NT2/D1 (cell line): ENCODE measurements at regions not wholly inside any gene's neighbourhood (a gene's known extent, or its start where the extent isn't known, plus 50 kb on each side); places are given as distances from the start of the nearest gene placed in this dataset.
A peak's percentile ranks its signal among the peaks of the same experiment; 100 is the strongest.
"Not testable (repeated sequence)": the region's sequence is repeated elsewhere in the genome, so short reads cannot be mapped to it uniquely, and the experiment has no call there.

Experiments
- DNase-seq: peaks from one replicate; pipeline ENCODE4 v3.0.0-alpha.2; 2011; ENCODE audit warnings: low read depth, low spot score
- H3K27me3 ChIP-seq: 2 replicates; pipeline ENCODE4 v1.6.0; 2011; ENCODE audit warnings: mild to moderate bottlenecking; ENCODE audit not compliant: insufficient read length, insufficient read depth
- H3K36me3 ChIP-seq: 2 replicates; pipeline ENCODE4 v1.6.1; 2011; ENCODE audit warnings: mild to moderate bottlenecking, low read length, mixed read lengths; ENCODE audit not compliant: insufficient read depth, insufficient read length
- H3K4me1 ChIP-seq: 2 replicates; pipeline ENCODE4 v1.5.1; 2011; ENCODE audit not compliant: insufficient read depth, insufficient read length
- H3K4me3 ChIP-seq: 2 replicates; pipeline ENCODE4 v1.5.1; 2011; ENCODE audit warnings: low read depth; ENCODE audit not compliant: insufficient read length
- H3K9ac ChIP-seq: 2 replicates; pipeline ENCODE4 v1.6.0; 2011; ENCODE audit warnings: low read depth; ENCODE audit not compliant: insufficient read length
- H3K9me3 ChIP-seq: 2 replicates; pipeline ENCODE4 v1.5.1; 2011; ENCODE audit warnings: mild to moderate bottlenecking, low read length; ENCODE audit not compliant: insufficient read depth
- SUZ12 ChIP-seq: IDR thresholded peaks from 2 replicates; pipeline ENCODE4 v1.6.1; 2011; ENCODE audit not compliant: insufficient read length, insufficient read depth; ENCODE audit errors: extremely low read depth
- YY1 ChIP-seq: IDR thresholded peaks from 2 replicates; pipeline ENCODE4 v1.6.1; 2011; ENCODE audit not compliant: insufficient read length, insufficient read depth
- ZNF274 ChIP-seq: IDR thresholded peaks from 2 replicates; pipeline ENCODE4 v1.6.1; 2011; ENCODE audit warnings: mild to moderate bottlenecking, low read depth, low read length

DNA sequence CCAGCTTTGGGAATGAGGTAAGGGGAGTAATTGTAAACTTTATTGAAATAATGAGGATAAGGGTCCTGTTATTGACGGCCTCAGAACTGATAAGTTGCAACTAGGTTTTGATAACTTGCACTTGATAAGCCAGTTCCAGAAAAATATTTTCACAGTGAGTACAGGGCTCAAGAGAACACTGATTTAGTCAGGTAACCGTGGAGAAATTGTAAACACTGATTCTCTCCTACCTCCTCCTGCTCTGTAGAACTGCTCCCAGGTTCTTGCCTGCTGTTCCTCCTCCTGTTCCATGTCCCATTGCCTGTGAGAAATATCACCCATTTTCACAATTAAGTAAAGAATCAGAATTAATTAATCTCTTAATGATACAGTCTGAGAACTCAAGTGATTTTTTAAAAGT is 55.0 kb upstream of the CXXC4 start:
- DNase-seq = no peak
- no peaks in the 10 kb centered on the region for H3K36me3 ChIP-seq
- no peak overlapping the region for H3K9ac ChIP-seq
- H3K9me3 ChIP-seq = no peaks in the 10 kb centered on the region
- no peak overlapping the region for H3K4me3 ChIP-seq
- no peaks in the 10 kb centered on the region for H3K27me3 ChIP-seq
- TF ChIP-seq YY1 (no peak), SUZ12 (no peak), ZNF274 (no peak)
- H3K4me1 ChIP-seq = no peaks in the 10 kb centered on the region

- H3K9ac ChIP-seq = no peak overlapping the region
- no peaks in the 10 kb centered on the region for H3K27me3 ChIP-seq
- no peaks in the 10 kb centered on the region for H3K9me3 ChIP-seq
- no peaks in the 10 kb centered on the region for H3K4me1 ChIP-seq
- no peak overlapping the region for H3K4me3 ChIP-seq
- no peak for TF ChIP-seq SUZ12
- no peak for TF ChIP-seq ZNF274
- TF ChIP-seq YY1 = no peak
- no peak for DNase-seq
- no peaks in the 10 kb centered on the region for H3K36me3 ChIP-seq
Observed at GRCh38 chr4:104559502-104559901, 64.8 kb upstream of the CXXC4 start.

- H3K9ac ChIP-seq = no peak overlapping the region
- no peak for TF ChIP-seq ZNF274
- TF ChIP-seq SUZ12 = no peak
- TF ChIP-seq YY1 = no peak
- no peaks in the 10 kb centered on the region for H3K9me3 ChIP-seq
- no peaks in the 10 kb centered on the region for H3K4me1 ChIP-seq
- no peak overlapping the region for H3K4me3 ChIP-seq
- DNase-seq = peak; percentile 15
- no peaks in the 10 kb centered on the region for H3K27me3 ChIP-seq
- H3K36me3 ChIP-seq = no peaks in the 10 kb centered on the region
Observed at GRCh38 chr4:104571341-104571740, 76.6 kb upstream of the CXXC4 start.

- H3K9ac ChIP-seq = no peak overlapping the region
- H3K27me3 ChIP-seq = no peaks in the 10 kb centered on the region
- no peaks in the 10 kb centered on the region for H3K4me1 ChIP-seq
- H3K36me3 ChIP-seq = no peaks in the 10 kb centered on the region
- DNase-seq = no peak
- TF ChIP-seq SUZ12 (no peak), YY1 (no peak), ZNF274 (no peak)
- H3K9me3 ChIP-seq = no peaks in the 10 kb centered on the region
- H3K4me3 ChIP-seq = no peak overlapping the region
Observed at GRCh38 chr4:104574371-104574770, 79.7 kb upstream of the CXXC4 start.

DNA sequence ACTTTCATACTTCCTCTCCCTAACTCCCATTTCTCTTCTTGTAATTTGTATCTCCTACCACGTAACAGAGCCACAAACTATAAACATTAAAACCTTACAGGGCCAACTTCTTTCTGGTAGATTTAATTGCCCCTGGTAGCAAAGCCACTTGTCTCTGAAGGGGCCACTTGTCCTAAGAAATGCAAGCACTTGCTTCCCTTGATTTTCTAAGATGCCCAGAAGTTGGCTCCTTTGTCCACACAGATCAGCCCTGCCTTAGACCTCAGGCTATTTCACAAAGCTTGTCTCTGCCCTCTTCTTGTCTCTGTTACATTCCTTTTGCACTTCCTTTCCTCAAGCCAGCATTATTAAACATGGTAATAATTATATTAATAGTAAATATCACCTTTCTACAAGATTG is 80.6 kb upstream of the CXXC4 start:
- Histone ChIP-seq H3K36me3 (no peaks in the 10 kb centered on the region), H3K9ac (no peak overlapping the region), H3K9me3 (no peaks in the 10 kb centered on the region), H3K27me3 (no peaks in the 10 kb centered on the region), H3K4me3 (no peak overlapping the region), H3K4me1 (no peaks in the 10 kb centered on the region)
- TF ChIP-seq YY1 (no peak), ZNF274 (no peak), SUZ12 (no peak)
- DNase-seq = no peak

DNA sequence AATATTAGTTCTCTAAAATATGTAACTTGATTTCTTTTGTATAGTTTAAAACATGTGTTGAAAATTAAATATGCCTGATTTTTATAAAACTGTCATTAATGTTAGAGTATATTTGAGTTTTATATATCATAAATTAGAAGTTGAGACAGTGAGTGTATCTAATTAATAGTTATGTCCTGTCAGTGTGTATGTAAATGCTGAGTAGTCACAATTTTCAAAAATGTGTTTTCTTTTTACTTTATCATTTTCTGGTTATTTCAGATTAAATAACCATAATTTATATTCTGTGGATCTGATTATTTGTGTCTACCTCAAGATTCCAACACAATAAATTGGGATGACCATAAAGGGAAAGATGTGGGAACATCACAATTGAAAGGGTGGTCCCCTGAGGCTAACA is 82.7 kb upstream of the CXXC4 start:
- no peak for DNase-seq
- H3K27me3 ChIP-seq = no peaks in the 10 kb centered on the region
- TF ChIP-seq SUZ12 (no peak), ZNF274 (no peak), YY1 (no peak)
- no peak overlapping the region for H3K9ac ChIP-seq
- H3K36me3 ChIP-seq = no peaks in the 10 kb centered on the region
- H3K4me1 ChIP-seq = no peaks in the 10 kb centered on the region
- no peaks in the 10 kb centered on the region for H3K9me3 ChIP-seq
- H3K4me3 ChIP-seq = no peak overlapping the region

DNA sequence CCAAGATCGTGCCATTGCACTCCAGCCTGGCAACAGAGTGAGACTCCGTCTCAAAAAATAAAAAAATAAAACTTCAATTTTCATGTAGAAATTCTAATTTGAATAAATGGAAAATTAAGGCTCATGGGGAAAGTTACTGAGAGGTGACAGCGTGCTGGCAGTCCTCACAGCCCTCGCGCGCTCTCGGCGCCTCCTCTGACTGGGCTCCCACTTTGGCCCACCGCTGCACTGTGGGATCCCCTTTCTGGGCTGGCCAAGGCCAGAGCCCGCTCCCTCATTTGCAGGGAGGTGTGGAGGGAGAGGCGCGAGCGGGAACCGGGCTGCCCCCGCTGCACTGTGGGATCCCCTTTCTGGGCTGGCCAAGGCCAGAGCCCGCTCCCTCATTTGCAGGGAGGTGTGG is 86.8 kb upstream of the CXXC4 start:
- H3K27me3 ChIP-seq, H3K4me1 ChIP-seq, H3K9me3 ChIP-seq, H3K36me3 ChIP-seq, H3K9ac ChIP-seq, DNase-seq, H3K4me3 ChIP-seq: not testable (repeated sequence)

GRCh38 chr4:104582056-104582455 is 87.4 kb upstream of the CXXC4 start:
- H3K9me3 ChIP-seq = not testable (repeated sequence)

More at GRCh38 chr4:104582056-104582455, 87.4 kb upstream of the CXXC4 start:
- not testable (repeated sequence) for H3K27me3 ChIP-seq, H3K4me1 ChIP-seq, H3K9ac ChIP-seq, H3K4me3 ChIP-seq, DNase-seq, H3K36me3 ChIP-seq
